ENCODE measurements at regions not wholly inside any gene's neighbourhood (a gene's known extent, or its start where the extent isn't known, plus 50 kb on each side); places are given as distances from the start of the nearest gene placed in this dataset.

- TF ChIP-seq GATA2 (IDR thresholded peaks at IDR 0.05; ENCODE audit: low read depth, low read length) (no peak), GATA3 (IDR thresholded peaks at IDR 0.05; ENCODE audit: low read depth, low read length) (no peak)
These were observed 327.1 kb downstream of the RFC3 start for GRCh38 chr13:34145061-34145460.

Measured in SH-SY5Y (cell line).